ENCODE measurements at regions not wholly inside any gene's neighbourhood (a gene's known extent, or its start where the extent isn't known, plus 50 kb on each side); places are given as distances from the start of the nearest gene placed in this dataset.

DNA sequence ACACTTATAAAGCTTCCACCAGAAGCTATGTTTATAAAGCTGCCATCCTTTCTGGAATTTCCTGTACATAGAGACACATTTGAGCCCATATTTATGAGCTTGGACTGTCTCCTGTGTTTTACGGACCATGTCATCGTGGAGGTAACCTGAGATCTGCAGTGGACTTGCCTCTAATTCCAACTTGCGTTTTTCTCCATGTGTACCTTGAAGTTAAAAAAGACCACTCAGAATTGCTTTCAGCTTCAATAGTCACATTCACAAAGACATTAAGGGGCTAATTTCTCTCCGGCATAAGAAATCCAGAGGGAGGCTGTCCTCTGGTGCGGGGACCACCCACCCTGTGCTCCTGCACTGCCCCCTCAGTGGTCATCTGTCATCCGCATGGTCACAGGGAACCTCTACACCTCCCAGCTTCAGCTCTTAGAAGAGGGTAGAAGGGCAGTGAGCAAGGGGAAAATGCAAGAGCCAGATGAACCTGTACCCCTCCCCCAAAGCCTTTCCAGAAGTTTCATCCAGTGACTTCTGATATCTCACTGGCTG lies 521.4 kb upstream of the CAMK1G start:
- Histone ChIP-seq H3K4me1 (no peaks in the 10 kb centered on the region), H3K9me3 (peaks cover 0 to 2% (median 0%) of the 10 kb centered on the region in 3 donors), H3K4me3 (no peak overlapping the region), H3K36me3 (no peaks in the 10 kb centered on the region), H3K27me3 (peaks cover 10% of the 10 kb centered on the region), H3K27ac (no peak overlapping the region)
- ATAC-seq: no peak
- TF ChIP-seq POLR2AphosphoS5 (IDR thresholded peaks at IDR 0.05) (no peak), EP300 (IDR thresholded peaks at IDR 0.05) (no peak), POLR2A (IDR thresholded peaks at IDR 0.05) (no peak)
- TF ChIP-seq, protein P1, sequence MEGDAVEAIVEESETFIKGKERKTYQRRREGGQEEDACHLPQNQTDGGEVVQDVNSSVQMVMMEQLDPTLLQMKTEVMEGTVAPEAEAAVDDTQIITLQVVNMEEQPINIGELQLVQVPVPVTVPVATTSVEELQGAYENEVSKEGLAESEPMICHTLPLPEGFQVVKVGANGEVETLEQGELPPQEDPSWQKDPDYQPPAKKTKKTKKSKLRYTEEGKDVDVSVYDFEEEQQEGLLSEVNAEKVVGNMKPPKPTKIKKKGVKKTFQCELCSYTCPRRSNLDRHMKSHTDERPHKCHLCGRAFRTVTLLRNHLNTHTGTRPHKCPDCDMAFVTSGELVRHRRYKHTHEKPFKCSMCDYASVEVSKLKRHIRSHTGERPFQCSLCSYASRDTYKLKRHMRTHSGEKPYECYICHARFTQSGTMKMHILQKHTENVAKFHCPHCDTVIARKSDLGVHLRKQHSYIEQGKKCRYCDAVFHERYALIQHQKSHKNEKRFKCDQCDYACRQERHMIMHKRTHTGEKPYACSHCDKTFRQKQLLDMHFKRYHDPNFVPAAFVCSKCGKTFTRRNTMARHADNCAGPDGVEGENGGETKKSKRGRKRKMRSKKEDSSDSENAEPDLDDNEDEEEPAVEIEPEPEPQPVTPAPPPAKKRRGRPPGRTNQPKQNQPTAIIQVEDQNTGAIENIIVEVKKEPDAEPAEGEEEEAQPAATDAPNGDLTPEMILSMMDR (IDR thresholded peaks at IDR 0.05): no peak
- 43 to 70% methylated on average over 3 to 4 of the region's 6 CpGs for WGBS, 2 donors (ENCODE audit: low coverage in 1 of 2)

DNA sequence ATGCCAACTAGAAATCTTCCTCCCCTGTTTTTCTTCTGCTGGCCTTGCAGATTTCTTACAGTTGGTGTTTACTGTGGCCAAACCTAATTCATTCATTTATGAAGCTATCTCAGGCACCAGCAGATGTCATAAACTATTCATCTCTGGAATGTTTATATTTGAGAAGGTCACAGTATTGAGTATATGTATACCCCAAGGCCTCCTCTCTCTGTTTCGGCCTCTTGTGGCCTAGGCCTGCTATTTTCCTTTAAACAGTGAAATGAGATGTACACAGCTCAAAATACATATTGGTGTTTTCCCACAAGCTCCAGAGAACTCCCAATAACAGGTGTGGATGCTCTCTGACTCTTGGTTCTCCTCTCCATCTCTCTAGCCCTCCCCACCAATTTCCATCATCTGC lies 520.7 kb upstream of the CAMK1G start:
- peaks cover 10% of the 10 kb centered on the region for H3K27me3 ChIP-seq
- 47% methylated on average over 1 of the region's 1 CpG; no CpG with 5 or more reads in 1 of the 2 donors for WGBS, 2 donors (ENCODE audit: low coverage in 1 of 2)
- H3K4me1 ChIP-seq: no peaks in the 10 kb centered on the region
- no peaks in the 10 kb centered on the region for H3K36me3 ChIP-seq
- ATAC-seq: no peak
- TF ChIP-seq, protein P1 (IDR thresholded peaks at IDR 0.05): no peak
- TF ChIP-seq EP300 (IDR thresholded peaks at IDR 0.05) (no peak), POLR2AphosphoS5 (IDR thresholded peaks at IDR 0.05) (no peak), POLR2A (IDR thresholded peaks at IDR 0.05) (no peak)
- no peak overlapping the region for H3K27ac ChIP-seq
- no peak overlapping the region for H3K4me3 ChIP-seq
- no peaks in the 10 kb centered on the region for H3K9me3 ChIP-seq

DNA sequence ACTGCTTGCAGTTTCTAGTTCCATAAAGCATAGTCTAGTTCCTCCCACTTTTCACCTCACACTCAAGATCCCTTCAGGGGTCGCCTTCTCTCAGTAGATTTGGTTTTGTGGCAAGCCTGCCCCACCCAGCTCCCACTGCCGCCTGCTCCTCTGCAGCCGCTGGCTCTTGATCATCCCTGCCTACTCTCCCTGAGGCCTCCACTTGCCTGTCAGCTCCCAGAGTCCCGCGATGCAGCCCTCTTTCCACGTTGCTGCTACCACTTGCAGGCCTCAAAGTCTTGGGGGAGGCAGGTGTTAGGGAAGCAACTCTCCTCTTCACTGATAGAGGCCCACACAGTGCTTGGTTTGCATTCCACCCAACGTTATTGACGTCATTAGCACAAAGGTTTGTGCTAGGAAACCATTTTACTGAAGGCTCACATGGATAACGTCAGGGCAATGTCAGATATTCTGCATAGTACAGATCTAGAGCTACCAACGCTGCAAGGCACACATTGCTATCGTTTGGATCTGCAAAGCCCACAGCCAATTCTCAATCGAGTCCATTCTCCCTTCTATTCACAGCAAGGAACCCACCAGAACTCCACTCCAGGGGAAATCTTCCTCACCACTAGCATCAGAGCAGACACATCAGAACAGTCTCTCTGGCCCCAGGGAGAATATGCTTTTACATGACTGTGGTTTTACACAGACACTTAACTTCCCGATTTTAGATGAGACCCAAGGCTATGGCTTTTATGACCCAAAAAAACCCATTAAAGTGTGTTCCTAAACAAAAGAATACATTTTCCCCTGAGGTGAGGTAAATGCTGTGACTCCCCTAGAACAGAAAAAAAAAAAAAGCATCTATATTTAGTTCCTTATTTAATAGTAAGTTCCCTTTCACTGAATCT lies 519.5 kb upstream of the CAMK1G start:
- H3K4me3 ChIP-seq: no peak overlapping the region
- H3K36me3 ChIP-seq: no peaks in the 10 kb centered on the region
- H3K27ac ChIP-seq: no peak overlapping the region
- H3K27me3 ChIP-seq: peaks cover 10% of the 10 kb centered on the region
- H3K4me1 ChIP-seq: peaks cover 0 to 7% (median 0%) of the 10 kb centered on the region in 3 donors
- no peak for ATAC-seq
- WGBS, 2 donors (ENCODE audit: low coverage in 1 of 2): 78 to 89% methylated on average over 10 to 13 of the region's 13 CpGs
- TF ChIP-seq, protein P1 (IDR thresholded peaks at IDR 0.05): no peak
- no peak for TF ChIP-seq EP300 (IDR thresholded peaks at IDR 0.05)
- H3K9me3 ChIP-seq: no peaks in the 10 kb centered on the region

DNA sequence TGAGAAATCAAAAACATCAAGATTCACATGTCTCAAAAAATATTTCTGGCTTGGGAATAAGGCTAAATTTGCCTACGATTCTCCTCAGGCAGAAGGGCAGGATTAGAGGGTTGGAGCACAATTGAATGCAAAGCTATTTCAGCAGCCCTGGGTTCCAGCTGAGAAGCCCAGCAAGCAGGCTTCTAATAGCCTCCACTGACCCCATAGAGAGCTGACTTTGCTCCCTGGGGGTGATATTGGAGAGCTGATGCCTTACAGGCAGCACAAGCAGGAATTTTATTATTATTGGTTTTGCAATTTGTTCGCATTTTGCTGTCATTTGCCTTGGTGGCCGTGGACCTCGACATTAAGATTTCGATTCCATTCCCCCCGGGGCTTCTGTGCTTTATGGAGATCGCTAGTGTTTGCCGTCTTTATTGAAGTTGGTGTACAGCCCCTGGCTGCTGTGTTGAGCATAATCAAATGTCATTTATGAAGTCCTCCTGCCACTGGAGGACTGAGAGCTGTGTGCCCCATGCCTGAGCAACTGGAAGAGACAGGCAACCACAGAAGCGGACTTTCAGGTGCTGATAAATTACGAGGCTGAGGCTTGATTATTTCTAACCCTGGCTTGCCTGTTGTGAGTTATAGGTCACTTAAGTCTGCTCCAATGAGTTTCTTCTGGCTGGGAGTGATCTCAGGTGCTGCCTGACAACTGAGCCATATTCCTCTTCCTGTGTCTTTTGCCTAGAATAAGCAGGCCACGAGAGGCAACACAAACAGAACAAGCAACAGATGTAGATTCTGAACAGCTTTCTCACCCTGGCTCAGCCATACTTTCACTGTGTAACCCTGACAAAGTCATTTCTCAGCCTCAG lies 518.4 kb upstream of the CAMK1G start:
- H3K27ac ChIP-seq: no peak overlapping the region
- TF ChIP-seq, protein P1 (IDR thresholded peaks at IDR 0.05): no peak
- no peak for TF ChIP-seq POLR2A (IDR thresholded peaks at IDR 0.05)
- no peak for TF ChIP-seq EP300 (IDR thresholded peaks at IDR 0.05)
- TF ChIP-seq POLR2AphosphoS5 (IDR thresholded peaks at IDR 0.05): no peak
- H3K4me3 ChIP-seq: no peak overlapping the region
- H3K36me3 ChIP-seq: no peaks in the 10 kb centered on the region
- WGBS, 2 donors (ENCODE audit: low coverage in 1 of 2): 70 to 88% methylated on average over 8 to 9 of the region's 11 CpGs
- no peak for ATAC-seq
- H3K4me1 ChIP-seq: peaks cover 0 to 8% (median 0%) of the 10 kb centered on the region in 3 donors
- H3K9me3 ChIP-seq: no peaks in the 10 kb centered on the region
- peaks cover 4% of the 10 kb centered on the region for H3K27me3 ChIP-seq
